ENCODE measurements at regions not wholly inside any gene's neighbourhood (a gene's known extent, or its start where the extent isn't known, plus 50 kb on each side); places are given as distances from the start of the nearest gene placed in this dataset.

DNA sequence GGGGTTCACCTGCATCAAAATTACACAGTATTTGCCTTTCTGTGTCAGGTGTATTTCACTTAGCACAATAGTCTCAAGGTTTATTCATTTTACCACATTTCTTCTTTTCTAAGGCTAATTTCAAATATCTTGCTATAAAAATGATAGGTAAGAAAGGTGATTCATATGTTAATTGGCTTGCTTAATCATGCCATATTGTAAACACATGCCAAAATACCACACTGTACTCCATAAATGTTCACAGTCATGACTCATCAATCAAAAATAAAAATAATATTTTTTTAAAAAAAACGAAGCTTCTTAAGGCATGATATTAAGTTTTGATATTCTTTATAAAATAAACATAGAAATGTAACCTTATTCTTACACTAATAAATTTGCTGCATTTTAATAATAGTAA, 947.1 kb downstream of the GRM8 start:
- TF ChIP-seq POLR2A (IDR thresholded peaks at IDR 0.05): no peak
- TF ChIP-seq, protein P1, sequence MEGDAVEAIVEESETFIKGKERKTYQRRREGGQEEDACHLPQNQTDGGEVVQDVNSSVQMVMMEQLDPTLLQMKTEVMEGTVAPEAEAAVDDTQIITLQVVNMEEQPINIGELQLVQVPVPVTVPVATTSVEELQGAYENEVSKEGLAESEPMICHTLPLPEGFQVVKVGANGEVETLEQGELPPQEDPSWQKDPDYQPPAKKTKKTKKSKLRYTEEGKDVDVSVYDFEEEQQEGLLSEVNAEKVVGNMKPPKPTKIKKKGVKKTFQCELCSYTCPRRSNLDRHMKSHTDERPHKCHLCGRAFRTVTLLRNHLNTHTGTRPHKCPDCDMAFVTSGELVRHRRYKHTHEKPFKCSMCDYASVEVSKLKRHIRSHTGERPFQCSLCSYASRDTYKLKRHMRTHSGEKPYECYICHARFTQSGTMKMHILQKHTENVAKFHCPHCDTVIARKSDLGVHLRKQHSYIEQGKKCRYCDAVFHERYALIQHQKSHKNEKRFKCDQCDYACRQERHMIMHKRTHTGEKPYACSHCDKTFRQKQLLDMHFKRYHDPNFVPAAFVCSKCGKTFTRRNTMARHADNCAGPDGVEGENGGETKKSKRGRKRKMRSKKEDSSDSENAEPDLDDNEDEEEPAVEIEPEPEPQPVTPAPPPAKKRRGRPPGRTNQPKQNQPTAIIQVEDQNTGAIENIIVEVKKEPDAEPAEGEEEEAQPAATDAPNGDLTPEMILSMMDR (IDR thresholded peaks at IDR 0.05): no peak
